Adrenal gland (tissue), 9 donors: ENCODE measurements at regions not wholly inside any gene's neighbourhood (a gene's known extent, or its start where the extent isn't known, plus 50 kb on each side); places are given as distances from the start of the nearest gene placed in this dataset.

Experiments
- DNase-seq, 7 donors: peaks; one replicate each; pipeline ENCODE4 v3.0.0-alpha.2; 2019 to 2020
- H3K27ac ChIP-seq, 5 donors: fragments of 200-600 bp; sonication (generic) in 4 of 5; 1 replicate in 3 of 5; 2 replicates in 2 of 5; pipeline versions ENCODE4 v1.5.1 to v1.8.0; 2016 to 2020; ENCODE audit warnings: mild to moderate bottlenecking in 1 of 5
- H3K27me3 ChIP-seq: fragments of 200-600 bp; 2 replicates; pipeline ENCODE4 v1.8.0; 2021
- H3K36me3 ChIP-seq, 2 donors: fragments of 200-600 bp; replicated peaks in 1 of 2; 1 replicate in 1 of 2; 2 replicates in 1 of 2; pipeline versions ENCODE4 v1.5.1 to v1.8.0; 2018 to 2022
- H3K4me1 ChIP-seq, 2 donors: fragments of 200-600 bp; replicated peaks in 1 of 2; 1 replicate in 1 of 2; 2 replicates in 1 of 2; pipeline versions ENCODE4 v1.5.1 to v1.8.0; 2018 to 2021
- H3K4me3 ChIP-seq, 4 donors: fragments of 200-600 bp; sonication (generic) in 3 of 4; one replicate each; pipeline ENCODE4 v1.5.1; 2016 to 2018
- H3K9me3 ChIP-seq, 3 donors: fragments of 200-600 bp; sonication (generic) in 1 of 3; replicated peaks in 1 of 3; 1 replicate in 2 of 3; 2 replicates in 1 of 3; pipeline versions ENCODE4 v1.5.1 to v1.8.0; 2016 to 2021
- POLR2A ChIP-seq, 2 donors: fragments of 450-650 bp; IDR thresholded peaks; one replicate each; pipeline ENCODE4 v1.6.1; 2017; ENCODE audit warnings: antibody characterized with exemption in 2 of 2, mild to moderate bottlenecking in 2 of 2, moderate library complexity in 1 of 2
- WGBS, 4 donors: extraction: QIAGEN DNeasy Blood & Tissue Kit in 2 of 4; methylation state at CpG; one replicate each; pipeline versions ENCODE4 v1.1.5 to v1.1.7; 2013 to 2017; 5-methylcytosine and 5-hydroxymethylcytosine counted together
- intact Hi-C, 2 donors: fragments of 100-400 bp; cut with DNase I; formaldehyde crosslinking; loops; one replicate each; pipeline versions ENCODE4 v1.14.1 to v1.15.0; 2022 to 2023
- TF ChIP-seq, protein P1 (sequence below), 6 experiments: fragments of 450-650 bp in 4 of 6; fragments of 200-600 bp in 2 of 6; sonication (generic) in 1 of 6; IDR thresholded peaks; 1 replicate in 5 of 6; 2 replicates in 1 of 6; pipeline versions ENCODE4 v1.5.1 to v1.8.0; 2016 to 2021; ENCODE audit warnings: antibody characterized with exemption in 6 of 6, mild to moderate bottlenecking in 2 of 6, moderate library complexity in 1 of 6
- donor health status: healthy with polysubstance abuse.
- donor health status: Bipolar disorder and iron deficiency.
- donor health status: DM: yes; HTN: yes; CAD: no.
- donor health status: DM: no; HTN: no; CAD: no.
- donor health status: DM: no; HTN: no; CAD: no.

DNA sequence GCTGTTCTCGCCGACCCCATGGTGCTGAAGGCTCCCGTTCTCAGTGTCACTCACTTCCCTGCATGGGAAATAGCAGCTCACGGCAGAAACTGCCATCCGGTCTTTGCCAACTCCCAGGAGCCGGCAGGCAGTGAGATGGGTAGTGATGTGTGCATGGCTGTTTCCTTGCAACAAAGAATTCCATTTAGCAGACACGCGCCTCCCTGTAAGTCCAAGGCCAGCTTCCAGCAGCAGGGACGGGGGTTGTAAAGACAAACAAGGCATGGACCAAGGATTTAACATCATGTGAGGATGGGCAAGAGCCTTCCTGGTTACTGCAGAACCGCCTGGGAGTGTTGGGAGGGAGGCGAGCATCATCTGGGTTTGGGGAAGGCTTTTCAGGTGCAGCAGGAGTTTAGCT lies 273.1 kb downstream of the GLRX3 start:
- no peak for TF ChIP-seq POLR2A (IDR thresholded peaks at IDR 0.05)
- TF ChIP-seq, protein P1, sequence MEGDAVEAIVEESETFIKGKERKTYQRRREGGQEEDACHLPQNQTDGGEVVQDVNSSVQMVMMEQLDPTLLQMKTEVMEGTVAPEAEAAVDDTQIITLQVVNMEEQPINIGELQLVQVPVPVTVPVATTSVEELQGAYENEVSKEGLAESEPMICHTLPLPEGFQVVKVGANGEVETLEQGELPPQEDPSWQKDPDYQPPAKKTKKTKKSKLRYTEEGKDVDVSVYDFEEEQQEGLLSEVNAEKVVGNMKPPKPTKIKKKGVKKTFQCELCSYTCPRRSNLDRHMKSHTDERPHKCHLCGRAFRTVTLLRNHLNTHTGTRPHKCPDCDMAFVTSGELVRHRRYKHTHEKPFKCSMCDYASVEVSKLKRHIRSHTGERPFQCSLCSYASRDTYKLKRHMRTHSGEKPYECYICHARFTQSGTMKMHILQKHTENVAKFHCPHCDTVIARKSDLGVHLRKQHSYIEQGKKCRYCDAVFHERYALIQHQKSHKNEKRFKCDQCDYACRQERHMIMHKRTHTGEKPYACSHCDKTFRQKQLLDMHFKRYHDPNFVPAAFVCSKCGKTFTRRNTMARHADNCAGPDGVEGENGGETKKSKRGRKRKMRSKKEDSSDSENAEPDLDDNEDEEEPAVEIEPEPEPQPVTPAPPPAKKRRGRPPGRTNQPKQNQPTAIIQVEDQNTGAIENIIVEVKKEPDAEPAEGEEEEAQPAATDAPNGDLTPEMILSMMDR (IDR thresholded peaks at IDR 0.05): no peak
- no peak for DNase-seq
- no peak overlapping the region for H3K4me3 ChIP-seq
- H3K4me1 ChIP-seq: no peaks in the 10 kb centered on the region
- 43 to 60% (median 48%) methylated on average over 11 of the region's 11 CpGs for WGBS, 4 donors
- intact Hi-C loops: no loop called here
- no peaks in the 10 kb centered on the region for H3K27me3 ChIP-seq
- no peaks in the 10 kb centered on the region for H3K36me3 ChIP-seq
- H3K27ac ChIP-seq: no peak overlapping the region
- no peaks in the 10 kb centered on the region for H3K9me3 ChIP-seq

DNA sequence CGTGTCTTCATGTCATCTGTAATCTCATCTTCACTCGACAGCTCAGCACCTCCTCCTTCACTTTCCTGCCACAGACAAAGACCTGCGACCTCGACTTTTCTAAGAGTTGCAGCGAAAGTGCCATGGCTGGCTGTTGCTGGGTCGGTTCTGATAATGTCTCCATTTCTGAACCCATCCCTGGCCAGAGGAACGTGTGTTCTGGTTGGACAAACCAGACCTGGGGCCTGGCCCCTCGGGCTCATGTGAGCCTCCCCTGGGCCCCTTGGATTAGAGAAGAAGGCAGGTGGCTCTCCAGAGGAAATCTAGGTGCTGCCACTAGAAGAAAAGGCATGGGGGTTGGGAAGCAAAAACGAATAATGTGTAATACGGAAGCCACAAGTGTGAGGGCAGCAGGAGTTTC lies 273.7 kb downstream of the GLRX3 start:
- no peaks in the 10 kb centered on the region for H3K27me3 ChIP-seq
- H3K36me3 ChIP-seq: no peaks in the 10 kb centered on the region
- H3K9me3 ChIP-seq: no peaks in the 10 kb centered on the region
- intact Hi-C loops: no loop called here
- H3K4me3 ChIP-seq: no peak overlapping the region
- TF ChIP-seq POLR2A (IDR thresholded peaks at IDR 0.05): no peak
- TF ChIP-seq, protein P1 (IDR thresholded peaks at IDR 0.05): no peak
- DNase-seq: no peak
- H3K27ac ChIP-seq: no peak overlapping the region
- no peaks in the 10 kb centered on the region for H3K4me1 ChIP-seq
- 64 to 66% (median 65%) methylated on average over 10 of the region's 10 CpGs for WGBS, 4 donors

DNA sequence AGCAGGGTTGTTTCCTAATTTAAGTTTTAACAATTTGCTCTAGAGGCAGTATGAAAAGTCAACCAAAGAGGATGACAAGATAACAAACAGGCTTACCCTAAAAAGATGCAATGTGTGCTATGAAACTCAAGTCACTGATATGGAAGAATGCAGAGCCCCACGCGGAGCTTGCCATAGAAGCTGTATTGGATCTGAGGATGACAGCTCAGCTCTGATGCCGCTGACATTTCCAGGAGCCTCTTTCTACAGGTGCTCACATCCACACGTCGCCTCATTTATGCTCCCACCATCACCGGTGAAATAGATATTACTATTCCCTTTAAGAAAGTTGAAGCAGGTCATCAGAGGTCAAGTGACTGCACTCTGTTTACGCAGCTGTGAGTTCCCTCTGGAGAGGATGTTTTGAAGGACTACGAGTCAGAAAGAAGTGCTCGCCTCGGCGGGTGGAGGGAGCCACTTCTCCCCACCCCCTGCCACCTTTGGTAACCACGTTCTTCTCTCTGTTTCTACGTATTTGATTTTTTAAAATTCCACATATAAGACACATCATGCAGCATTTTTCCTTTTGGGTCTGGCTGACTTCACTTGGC lies 275.4 kb downstream of the GLRX3 start:
- no peak for DNase-seq
- intact Hi-C loops: no loop called here
- WGBS, 4 donors: 32 to 40% (median 36%) methylated on average over 13 of the region's 13 CpGs
- Histone ChIP-seq H3K9me3 (no peaks in the 10 kb centered on the region), H3K36me3 (no peaks in the 10 kb centered on the region), H3K27ac (no peak overlapping the region), H3K27me3 (no peaks in the 10 kb centered on the region), H3K4me1 (no peaks in the 10 kb centered on the region), H3K4me3 (no peak overlapping the region)
- TF ChIP-seq, protein P1 (IDR thresholded peaks at IDR 0.05): no peak
- no peak for TF ChIP-seq POLR2A (IDR thresholded peaks at IDR 0.05)

DNA sequence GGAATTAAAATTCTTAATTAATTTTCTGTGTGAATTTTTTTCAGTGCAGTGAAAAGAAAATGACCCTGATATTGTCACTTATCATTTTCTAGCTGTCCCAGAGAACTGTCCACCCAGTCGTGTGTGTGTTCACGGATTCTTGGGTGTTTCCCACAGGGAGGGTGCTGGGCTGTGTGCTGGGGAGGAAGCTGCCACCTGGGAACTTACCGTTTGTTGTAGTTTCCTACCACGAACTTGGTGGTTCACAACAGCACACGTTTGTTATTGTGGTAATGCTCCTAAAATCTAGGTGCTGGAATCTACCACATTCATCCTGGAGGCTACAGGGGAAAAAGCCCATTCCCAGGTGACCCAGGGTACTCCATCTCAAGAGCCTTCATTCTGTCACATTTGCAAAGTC lies 276.1 kb downstream of the GLRX3 start:
- TF ChIP-seq POLR2A (IDR thresholded peaks at IDR 0.05): no peak
- TF ChIP-seq, protein P1 (IDR thresholded peaks at IDR 0.05): no peak
- Histone ChIP-seq H3K27ac (no peak overlapping the region), H3K4me1 (no peaks in the 10 kb centered on the region), H3K27me3 (no peaks in the 10 kb centered on the region), H3K9me3 (no peaks in the 10 kb centered on the region), H3K36me3 (no peaks in the 10 kb centered on the region), H3K4me3 (no peak overlapping the region)
- WGBS, 4 donors: 51 to 64% (median 56%) methylated on average over 4 to 5 of the region's 5 CpGs
- intact Hi-C loops: no loop called here
- DNase-seq: no peak
